NOMO-1 treated with dmso at 0.1 percent for 144 hours (cell line): ENCODE measurements at regions not wholly inside any gene's neighbourhood (a gene's known extent, or its start where the extent isn't known, plus 50 kb on each side); places are given as distances from the start of the nearest gene placed in this dataset.

Source experiments
- DNase-seq: peaks from one replicate; lab custom pipeline; 2025; ENCODE audit not compliant: unreplicated experiment; lab: John Stamatoyannopoulos, UW

DNA sequence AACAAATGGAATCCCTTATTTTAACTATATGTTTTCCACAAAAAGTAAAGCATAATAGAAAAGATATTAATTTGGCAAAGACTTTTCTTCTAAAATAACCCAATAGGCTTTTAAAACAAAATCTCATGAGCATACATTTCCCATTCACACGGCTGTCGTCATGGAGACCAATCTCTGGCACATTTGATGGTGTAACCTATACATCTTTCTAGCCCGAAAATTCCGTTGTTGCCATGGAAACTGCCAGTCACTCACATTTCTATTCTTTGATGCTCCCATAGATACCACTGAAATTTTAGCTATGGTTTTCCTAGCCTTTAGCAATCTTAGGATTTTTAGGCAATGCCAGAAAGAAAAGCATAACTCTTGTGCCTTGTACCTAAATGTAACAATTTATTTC, 262.9 kb upstream of the TRPM3 start:
- DNase-seq = no peak

DNA sequence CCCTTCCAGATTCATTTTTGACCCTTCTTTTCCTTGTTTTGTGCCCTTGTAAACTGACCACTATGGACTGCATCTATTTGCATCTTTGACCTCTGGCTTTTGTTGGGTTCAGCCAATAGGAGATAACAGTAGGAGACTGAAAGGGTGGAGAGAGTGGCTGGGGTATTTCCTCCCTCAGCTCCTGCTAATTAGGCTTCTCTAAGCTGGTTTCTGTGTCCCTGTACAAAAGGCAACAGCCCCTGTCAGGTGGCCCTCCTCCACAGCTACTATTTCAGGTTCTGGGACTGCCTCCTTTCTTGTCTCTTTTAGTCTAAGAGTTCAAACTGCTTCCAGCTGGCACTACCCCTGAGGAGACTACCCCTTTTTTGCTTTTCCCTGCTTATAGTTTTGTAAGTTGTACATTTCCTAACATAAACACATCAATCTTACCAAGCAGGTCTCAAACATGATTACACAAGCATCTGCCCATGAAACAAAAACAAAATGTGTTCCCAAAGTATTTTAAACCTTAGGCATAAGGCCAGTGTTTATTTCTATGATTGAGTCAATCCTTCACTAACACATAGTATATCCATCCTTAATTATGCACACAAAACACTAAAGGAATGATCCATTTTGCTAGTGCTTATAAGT, 262.0 kb upstream of the TRPM3 start:
- DNase-seq = no peak

DNA sequence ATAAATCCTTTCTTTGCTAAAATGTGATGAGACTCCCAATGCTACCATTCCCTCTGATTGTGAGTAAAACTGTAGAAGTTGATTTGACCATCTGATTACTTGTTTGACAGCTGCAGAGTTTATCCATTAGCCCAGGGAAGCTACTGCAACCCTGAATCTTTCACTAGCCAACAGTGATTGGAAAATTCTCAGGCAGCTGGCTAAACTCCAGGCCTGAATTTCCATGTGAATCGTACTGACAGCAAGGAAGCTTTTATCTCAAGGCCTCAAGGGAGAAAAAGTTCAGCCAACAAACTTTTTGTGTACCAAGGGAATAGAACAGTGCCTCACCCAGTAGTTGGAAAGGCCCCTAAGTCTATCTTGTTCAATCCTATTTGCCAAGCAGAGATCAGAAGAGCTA, 246.7 kb upstream of the TRPM3 start:
- no peak for DNase-seq

DNA sequence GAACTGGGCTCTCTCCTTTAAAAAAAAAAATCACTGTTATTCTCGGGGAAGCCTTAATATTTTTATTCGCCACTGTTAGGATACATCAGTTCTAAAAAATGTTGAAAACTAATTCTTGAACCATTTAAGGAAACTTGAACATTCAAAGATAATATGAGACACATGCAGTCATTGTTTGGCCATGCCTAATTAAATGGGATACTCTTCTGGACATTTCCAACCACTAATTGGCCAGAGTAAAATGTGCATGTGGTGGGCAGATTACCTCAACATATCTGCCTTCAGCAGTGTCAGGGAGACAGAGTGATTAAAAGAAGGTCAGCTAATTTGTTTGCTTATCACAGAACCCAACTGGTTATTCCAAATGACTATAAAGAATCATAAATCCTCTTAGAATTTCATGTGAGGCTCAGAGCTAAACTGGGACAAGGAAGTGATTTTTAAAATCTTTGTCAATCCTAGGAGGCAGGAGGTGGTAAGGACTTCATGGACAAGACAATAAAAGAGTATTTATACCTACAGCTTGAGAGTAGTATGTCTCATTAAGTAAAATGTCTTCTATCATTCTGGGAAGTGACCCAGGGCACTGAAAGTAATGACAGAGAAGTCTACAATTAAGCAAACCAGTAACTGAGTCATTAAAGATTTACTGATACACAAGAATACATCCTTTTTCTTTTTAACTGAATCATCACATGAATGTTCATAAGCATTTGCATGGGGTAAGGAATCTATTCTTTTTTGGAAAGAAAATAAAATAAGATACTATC, 242.9 kb upstream of the TRPM3 start:
- DNase-seq = no peak

DNA sequence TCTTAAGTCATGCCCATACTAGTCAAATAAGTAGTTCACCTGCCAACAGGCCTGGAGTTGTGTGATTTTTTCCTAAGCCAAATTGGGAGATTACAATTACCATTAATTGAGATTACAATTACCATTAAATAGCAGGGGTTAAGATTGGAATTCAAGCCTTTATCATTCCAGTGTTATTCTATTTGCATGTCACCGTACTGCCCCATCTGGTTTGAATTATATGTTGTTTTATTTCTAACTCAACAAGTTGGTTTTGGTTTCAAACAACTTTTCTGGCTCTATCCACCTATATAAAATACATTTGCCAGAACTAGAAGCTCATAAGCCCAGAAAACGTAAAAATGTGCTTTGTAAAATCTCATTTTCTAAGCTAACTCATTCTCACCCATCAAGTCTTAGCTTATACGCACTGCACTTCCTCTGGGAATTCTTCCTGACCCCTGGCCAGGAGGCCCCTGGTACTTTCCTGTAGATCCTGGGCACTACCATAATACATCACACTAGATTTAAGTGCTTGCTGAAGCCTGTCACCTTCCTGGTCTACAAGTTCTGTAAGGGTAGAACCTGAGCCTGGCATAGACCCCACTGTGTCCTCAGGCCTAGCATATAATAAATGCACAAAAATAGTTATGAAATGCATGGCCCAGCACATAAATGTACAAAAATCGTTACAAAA, 242.0 kb upstream of the TRPM3 start:
- DNase-seq = no peak

DNA sequence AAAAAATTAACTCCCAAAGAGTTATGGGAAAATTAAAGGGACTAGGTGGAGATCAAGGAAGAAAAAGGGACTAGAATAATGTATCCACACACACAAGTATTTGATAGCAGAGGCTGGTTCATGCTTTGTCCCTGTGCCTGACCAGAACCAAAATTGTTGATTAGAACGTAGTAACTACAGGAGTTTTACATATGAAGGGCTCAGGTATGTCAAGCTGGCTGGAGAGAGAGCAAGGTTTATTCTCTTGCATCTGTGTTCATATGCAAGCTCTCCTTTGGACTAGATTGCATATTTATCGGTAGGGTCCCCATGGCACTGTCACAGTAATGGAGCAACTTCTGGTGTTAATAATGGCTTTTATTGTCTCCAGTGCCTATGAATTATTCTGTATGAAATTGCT, 239.9 kb upstream of the TRPM3 start:
- DNase-seq = no peak

DNA sequence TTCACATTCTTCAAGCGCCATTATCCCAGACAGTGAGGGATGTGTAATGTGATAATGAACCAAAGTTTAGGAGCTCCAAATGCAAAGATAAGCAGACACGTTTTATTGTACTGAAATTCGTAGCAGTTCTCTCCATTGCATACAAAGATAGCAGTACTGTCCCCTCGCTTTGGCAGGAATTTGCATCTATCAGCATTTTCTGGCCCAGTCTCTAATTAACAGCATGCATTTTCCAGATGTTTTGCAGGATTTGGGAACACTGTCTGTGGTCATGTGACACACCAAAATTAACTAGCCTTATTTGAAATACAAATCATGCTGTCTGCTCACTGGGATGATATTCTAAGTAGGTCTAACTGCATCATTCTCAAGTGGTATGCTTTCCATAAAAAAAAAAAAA, 235.9 kb upstream of the TRPM3 start:
- DNase-seq = no peak

DNA sequence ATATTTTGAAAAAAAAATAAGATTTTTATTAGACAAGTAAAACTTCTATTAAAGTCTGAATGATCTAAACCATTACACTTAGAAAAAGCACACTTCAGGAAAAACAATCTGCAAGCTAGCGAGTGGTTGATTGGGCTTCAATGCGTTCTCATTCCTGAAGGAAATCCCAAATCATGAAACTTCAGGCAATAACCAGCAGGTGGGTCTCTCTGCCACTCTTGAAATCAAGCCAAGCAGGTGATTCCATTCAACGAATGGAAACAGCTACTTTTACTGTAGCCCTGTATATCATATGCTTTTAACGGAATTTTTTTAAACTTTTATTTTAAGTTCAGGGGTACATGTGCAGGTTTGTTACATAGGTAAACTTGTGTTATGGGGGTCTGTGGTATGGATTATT, 234.5 kb upstream of the TRPM3 start:
- DNase-seq = no peak

DNA sequence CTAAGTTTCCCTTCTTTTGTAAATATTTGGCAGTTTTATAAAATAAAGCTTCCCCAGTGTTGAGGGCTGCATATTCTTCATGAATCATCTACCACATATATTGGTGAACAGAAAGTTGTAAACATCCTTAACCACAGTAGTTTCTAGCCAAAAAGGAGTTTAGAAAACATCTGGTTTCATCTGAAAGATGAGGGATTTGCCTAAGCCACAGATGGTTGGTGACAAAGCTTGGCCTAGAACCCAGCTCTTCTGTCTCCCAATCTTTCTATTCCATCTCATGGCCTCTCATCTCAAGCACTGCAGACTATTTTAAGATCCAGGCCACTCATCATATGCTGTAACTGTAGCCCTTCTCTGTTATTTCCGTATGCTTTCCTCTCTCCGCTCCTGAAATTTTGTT, 232.3 kb upstream of the TRPM3 start:
- DNase-seq = no peak

DNA sequence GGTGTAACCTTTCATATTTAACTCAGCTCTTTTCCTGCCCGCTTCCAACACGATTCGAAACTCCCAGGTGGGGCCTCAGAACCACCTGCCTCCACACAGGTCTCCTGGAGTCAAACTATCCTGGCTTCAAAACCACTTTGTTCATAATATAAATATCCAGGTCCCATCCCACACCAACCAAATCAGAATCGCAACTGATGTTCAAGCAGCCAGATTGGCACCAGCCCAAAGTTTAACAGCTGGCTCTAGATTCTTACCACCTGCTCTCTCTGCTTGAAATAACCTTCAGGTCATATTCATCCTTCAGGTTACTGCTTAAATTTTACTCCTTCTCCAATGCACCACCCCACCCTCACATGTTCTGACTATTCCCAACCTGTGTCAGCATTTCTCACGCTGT, 231.4 kb upstream of the TRPM3 start:
- no peak for DNase-seq

DNA sequence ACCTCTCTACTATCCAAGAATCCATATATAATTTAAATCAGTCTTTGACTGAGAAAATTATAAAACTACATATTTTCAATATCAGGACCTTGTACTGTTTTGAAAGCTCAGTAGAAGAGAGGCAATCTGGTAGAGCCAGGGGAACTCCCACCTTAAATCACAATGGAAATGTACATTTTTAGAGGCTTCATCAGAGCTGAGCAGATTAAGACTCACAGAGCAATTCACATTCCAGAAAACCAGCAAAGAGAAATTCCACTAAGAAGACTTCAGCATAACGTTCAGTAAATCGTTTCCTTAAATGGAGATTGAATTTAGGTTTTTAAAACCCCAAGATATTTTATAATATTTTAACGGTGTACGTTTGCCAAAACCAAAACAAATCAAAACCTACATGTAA, 227.8 kb upstream of the TRPM3 start:
- DNase-seq = no peak

DNA sequence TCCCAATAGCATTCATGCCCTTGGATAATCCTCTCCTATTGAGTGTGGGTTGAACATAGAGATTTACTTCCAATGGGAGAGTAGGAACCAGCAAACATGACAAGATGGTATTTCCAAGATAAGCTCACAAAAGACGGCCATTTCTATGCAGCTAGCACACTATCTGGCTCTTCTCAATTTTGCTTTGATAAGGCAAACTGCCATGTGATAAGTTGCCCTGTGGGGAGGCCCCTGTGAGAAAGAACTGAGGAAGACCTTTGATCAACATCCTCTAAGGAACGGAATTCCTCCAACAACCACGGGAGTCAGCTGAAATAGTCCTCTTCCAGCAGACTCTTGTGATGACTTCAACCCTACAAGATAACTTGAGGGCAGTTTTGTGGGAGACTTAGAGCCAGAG, 211.9 kb upstream of the TRPM3 start:
- no peak for DNase-seq

DNA sequence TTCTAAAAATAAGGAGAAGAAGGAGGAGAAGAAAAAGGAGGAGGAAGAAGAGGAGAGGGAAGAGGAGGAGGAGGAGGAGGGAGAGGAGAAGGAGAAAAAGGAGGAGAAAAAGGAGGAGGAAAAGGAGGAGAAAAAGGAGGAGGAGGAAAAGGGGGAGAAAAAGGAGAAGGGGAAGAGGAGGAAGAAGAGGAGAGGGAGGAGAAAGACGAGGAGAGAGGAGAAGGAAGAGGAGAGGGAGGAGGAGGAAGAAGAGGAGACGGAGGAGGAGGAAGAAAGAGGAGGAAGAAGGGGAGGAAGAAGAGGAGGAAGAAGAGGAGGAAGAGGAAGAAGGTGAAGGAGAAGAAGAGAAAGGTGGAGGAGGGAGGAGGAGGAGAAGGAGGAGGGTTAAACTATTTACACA, 210.2 kb upstream of the TRPM3 start:
- DNase-seq = no peak

DNA sequence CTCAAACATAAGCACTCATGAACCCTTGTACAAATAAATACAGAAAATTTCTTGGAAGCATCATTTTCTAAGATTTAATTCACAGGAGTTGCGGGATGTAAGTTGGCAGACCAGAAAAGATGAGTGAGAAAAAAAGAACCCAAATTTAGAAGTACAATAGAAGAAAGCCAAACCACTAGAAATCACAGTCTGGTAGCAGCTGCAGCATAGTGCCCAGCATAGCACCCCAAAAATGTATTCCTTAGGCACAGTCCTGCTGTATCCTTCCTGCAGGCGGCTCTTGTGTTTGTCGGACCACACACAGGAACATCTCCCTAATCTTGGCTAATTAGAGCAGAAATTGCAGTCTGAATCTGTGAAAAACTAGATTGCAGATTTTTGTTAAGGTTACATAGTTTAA, 208.5 kb upstream of the TRPM3 start:
- no peak for DNase-seq

DNA sequence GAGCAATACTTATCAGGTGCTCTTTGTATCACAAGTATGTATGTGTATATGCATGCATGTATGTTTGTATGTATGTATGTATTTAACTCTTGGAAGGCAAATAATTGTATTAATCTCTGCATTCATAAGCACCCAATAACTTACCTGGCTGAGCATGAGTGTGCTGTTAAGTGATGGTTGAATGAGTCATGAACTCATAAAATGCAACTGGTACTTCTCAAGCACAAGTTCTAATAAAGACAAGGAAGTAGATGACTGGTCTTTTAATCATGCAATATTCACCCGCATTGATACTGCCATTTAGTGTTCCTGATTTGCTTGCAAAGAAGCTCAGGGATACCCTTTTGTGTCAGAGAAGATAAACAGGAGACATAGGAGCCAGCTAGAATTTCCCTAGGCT, 204.9 kb upstream of the TRPM3 start:
- DNase-seq = no peak

DNA sequence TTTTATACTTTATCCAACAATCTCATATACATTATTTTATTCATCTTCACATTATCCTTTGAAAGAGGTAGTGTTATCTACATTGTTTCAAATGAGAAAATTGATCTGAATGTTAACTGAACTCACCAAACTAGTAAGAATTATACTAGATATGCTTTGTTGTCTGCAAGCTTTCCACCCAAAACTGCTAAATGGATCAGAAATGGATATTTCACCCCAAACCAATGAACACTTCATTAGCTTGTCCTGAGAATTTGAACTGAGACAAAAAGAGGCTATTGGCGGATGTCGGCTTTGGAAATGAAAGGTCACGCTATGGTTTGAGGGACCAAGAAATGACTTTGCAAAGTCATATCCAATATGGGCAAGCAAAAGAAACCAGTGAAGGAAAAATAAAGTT, 201.9 kb upstream of the TRPM3 start:
- no peak for DNase-seq

DNA sequence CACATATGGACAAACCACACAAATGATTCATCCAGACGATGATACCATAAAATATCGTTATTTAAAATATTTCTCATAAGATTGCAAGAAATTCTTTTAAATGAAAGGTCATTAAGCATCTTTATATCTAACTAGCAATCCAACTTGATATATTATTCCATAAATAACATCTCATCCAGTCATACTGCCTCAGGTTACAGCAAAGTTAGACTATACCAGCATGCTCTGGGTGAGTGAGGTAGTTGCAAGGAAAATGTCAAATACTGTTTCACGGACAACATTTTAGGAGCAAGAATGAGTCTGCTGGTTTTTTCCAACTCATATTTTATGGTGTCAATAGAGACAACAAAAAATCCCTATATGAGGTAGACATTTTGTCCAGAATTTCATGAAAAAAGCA, 200.9 kb upstream of the TRPM3 start:
- DNase-seq = no peak

DNA sequence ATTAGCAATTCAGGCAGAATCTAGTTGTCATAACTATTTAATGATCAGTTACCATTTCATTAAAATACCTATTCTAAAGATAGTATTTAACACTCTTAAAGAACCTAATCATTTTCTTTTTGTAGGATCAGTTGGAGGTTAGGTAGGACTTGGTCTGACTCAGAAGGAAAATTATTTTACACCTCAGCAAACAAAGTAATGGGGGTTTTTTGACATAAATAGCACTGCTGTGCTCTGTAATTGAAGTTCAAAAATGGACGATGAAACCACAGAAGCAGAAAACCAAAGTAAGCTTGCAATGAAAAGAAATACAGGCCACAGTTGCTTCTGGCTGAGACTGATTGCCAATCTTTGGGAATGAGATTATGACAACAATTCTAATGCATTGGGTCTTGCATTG, 187.0 kb upstream of the TRPM3 start:
- no peak for DNase-seq

DNA sequence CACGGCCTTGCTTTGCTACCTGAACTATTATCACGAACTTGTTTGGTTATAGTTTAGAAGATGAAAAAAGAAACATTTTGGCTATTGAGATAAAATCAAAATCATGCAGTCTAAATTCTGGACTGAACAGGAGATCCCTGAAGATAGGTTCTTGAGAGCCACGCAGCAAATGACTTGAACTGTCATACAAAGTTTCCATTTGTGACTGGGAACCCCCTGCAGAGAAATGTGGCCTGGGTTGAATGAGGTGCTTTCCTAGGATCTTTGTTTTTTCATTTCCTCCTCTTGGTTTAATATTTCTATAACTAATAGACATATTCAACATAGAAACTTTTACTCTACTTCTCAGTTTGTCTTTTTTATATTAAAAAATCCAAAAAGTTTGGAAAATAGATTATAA, 184.7 kb upstream of the TRPM3 start:
- no peak for DNase-seq

DNA sequence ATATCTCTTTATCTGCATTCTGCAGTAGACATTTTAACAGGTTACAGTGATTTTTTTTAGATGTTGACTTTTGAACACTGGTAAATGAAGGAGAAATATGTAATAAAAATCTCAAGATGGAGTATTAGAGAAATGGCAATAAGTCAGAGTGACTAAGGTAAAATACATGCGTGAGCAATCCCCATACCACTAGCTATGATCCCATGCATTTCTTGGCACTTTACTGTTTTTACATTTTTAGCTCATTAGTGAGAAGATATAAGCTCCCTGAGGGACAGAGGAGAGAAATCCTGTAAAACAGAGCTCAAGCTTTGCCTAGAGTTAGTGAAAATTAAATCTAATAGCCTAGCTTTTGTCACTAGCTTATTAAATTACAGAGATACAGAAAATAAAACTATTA, 181.9 kb upstream of the TRPM3 start:
- DNase-seq = no peak

DNA sequence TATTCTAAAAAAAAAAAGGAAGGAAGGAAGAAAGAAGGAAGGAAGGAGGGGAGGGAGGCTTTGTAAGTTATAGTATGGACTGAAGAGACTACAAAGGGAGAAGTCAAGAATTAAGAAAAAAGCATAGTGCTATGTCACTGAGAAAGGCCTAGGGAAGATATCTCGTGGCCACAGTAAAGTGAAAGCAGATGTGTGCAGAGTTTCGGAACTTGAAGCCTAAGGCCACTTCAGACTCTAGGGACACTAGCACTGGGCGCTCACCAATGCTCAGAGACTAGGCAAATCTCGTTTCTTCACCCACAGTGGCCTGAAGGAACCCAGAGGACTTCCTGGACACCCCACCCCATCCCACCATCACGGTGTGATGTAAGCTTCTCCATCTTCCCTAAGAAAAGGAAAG, 181.4 kb upstream of the TRPM3 start:
- DNase-seq = no peak

DNA sequence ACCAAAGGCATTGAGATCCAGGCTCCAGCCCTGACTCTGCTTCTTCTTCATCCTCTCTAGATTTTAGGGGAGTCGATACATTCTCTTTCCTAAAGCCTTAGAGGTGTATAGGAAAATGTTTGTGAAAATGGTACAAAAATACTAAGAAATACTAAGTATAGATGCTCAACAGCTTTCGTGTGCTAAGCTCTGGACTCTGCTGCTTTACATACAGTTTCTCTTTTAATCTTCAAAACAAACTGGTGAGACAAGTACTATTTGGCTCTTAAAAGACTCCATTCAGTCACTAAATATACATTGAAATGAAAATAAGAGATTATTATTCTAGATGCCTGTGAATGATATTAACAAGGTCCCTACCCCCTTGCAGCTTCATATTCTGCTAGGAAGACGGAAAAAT, 174.5 kb upstream of the TRPM3 start:
- DNase-seq = no peak

DNA sequence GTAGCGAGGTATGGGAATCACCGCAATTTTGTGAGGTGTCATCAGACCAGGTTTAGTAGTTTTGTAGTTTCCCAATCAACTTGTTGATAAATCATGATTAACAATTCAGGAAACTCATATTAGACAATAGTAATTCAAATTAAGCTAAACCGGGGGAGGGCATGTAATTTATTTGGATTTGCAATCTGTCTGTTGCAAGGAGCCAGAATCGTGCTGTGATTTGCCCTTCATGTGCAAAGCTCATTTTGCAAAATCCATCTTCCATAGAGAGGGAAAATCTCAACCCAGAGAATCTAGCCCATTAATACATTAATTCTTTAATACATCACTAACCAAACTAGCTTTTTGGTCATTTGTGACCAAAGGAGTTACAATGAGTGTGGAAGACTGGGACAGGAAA, 164.7 kb upstream of the TRPM3 start:
- DNase-seq = no peak
